H1 (cell line): ENCODE measurements at regions not wholly inside any gene's neighbourhood (a gene's known extent, or its start where the extent isn't known, plus 50 kb on each side); places are given as distances from the start of the nearest gene placed in this dataset.

ENCODE experiments used
- CTCF ChIA-PET: fragments of 300-600 bp; sonication (Branson Sonifier 250); formaldehyde crosslinking; loops from one replicate; lab custom pipeline; 2021; ENCODE audit not compliant: partially characterized antibody; lab: Charles Lee
- POLR2A ChIA-PET: fragments of 300-600 bp; sonication (Branson Sonifier 250); formaldehyde crosslinking; loops from one replicate; lab custom pipeline; 2021; ENCODE audit warnings: inconsistent platforms; ENCODE audit not compliant: partially characterized antibody; lab: Charles Lee
- DNase-seq, 2 experiments: peaks; one replicate each; pipeline versions ENCODE4 v3.0.0 to v3.0.0-alpha.2; 2010 to 2022; ENCODE audit warnings: low spot score in 2 of 2, low read depth in 1 of 2, mixed read lengths in 1 of 2
- FAIRE-seq: peaks from 2 replicates; lab custom pipeline; 2011; peaks lifted over from hg19 to GRCh38; lab: Jason Lieb, UNC
- H2AFZ ChIP-seq: 2 replicates; pipeline ENCODE4 v1.8.1; 2012; ENCODE audit warnings: low read length, inconsistent platforms
- H2AK5ac ChIP-seq: 2 replicates; pipeline ENCODE4 v1.6.1; 2013; ENCODE audit warnings: low read depth, low read length
- H2BK120ac ChIP-seq: replicated peaks from 2 replicates; pipeline ENCODE3; 2013; ENCODE audit warnings: low read depth, low read length, inconsistent platforms
- H2BK12ac ChIP-seq: 2 replicates; pipeline ENCODE4 v1.6.1; 2013; ENCODE audit warnings: low read depth, low read length
- H2BK15ac ChIP-seq: 2 replicates; pipeline ENCODE4 v1.6.1; 2013; ENCODE audit warnings: low read length
- H2BK20ac ChIP-seq: 2 replicates; pipeline ENCODE4 v1.6.1; 2013; ENCODE audit warnings: low read length
- H2BK5ac ChIP-seq: 2 replicates; pipeline ENCODE4 v1.6.1; 2013; ENCODE audit warnings: low read depth, low read length
- H3K14ac ChIP-seq: 2 replicates; pipeline ENCODE4 v1.6.1; 2013; ENCODE audit warnings: inconsistent platforms; ENCODE audit not compliant: insufficient read length
- H3K18ac ChIP-seq: 2 replicates; pipeline ENCODE4 v1.6.1; 2013; ENCODE audit warnings: low read length; ENCODE audit errors: extremely low read depth
- H3K23ac ChIP-seq: 2 replicates; pipeline ENCODE4 v1.6.1; 2013; ENCODE audit warnings: inconsistent platforms; ENCODE audit not compliant: insufficient read length
- H3K23me2 ChIP-seq: 2 replicates; pipeline ENCODE4 v1.6.1; 2013; ENCODE audit warnings: low read depth, low read length
- H3K27ac ChIP-seq: 2 replicates; pipeline ENCODE4 v1.6.1; 2011; ENCODE audit warnings: low read depth, low read length, inconsistent platforms
- H3K27me3 ChIP-seq, 4 experiments: replicated peaks in 1 of 4; 1 replicate in 1 of 4; 2 replicates in 3 of 4; pipeline versions ENCODE4 v1.6.1 to v1.8.1; 2011 to 2013; ENCODE audit warnings: low read length in 3 of 4, mild to moderate bottlenecking in 3 of 4, inconsistent platforms in 2 of 4, mixed read lengths in 2 of 4, moderate library complexity in 1 of 4; ENCODE audit not compliant: control insufficient read depth in 3 of 4, insufficient read depth in 3 of 4; ENCODE audit errors: extremely low read depth in 1 of 4
- H3K36me3 ChIP-seq, 4 experiments: 2 replicates each; pipeline versions ENCODE4 v1.6.1 to v1.8.1; 2011 to 2013; ENCODE audit warnings: mild to moderate bottlenecking in 4 of 4, low read length in 3 of 4, moderate library complexity in 2 of 4, control low read depth in 1 of 4, inconsistent platforms in 1 of 4; ENCODE audit not compliant: insufficient read depth in 4 of 4, control insufficient read depth in 2 of 4
- H3K4ac ChIP-seq: replicated peaks from 2 replicates; pipeline ENCODE3; 2013; ENCODE audit warnings: low read length, low read depth, mixed read lengths, inconsistent platforms; ENCODE audit not compliant: insufficient read length
- H3K4me1 ChIP-seq, 4 experiments: replicated peaks in 1 of 4; 1 replicate in 1 of 4; 2 replicates in 3 of 4; pipeline versions ENCODE4 v1.6.1 to v1.8.1; 2011 to 2013; ENCODE audit warnings: low read length in 3 of 4, inconsistent platforms in 2 of 4, mixed read lengths in 1 of 4; ENCODE audit not compliant: insufficient read depth in 4 of 4, control insufficient read depth in 3 of 4
- H3K4me2 ChIP-seq, 2 experiments: 2 replicates each; pipeline versions ENCODE4 v1.6.1 to v1.8.1; 2011 to 2013; ENCODE audit warnings: low read depth in 2 of 2, low read length in 2 of 2, control low read depth in 1 of 2, inconsistent platforms in 1 of 2, mild to moderate bottlenecking in 1 of 2; ENCODE audit not compliant: insufficient read depth in 1 of 2
- H3K4me3 ChIP-seq, 4 experiments: fragments of 200-600, 300-600 bp in 1 of 4; sonication (generic), shearing (Covaris generic), sonication (Bioruptor Twin) in 1 of 4; 2 replicates each; pipeline versions ENCODE4 v1.5.1 to v1.8.1; 2011 to 2016; ENCODE audit warnings: low read length in 4 of 4, low read depth in 3 of 4, control low read depth in 2 of 4, inconsistent platforms in 2 of 4, mild to moderate bottlenecking in 2 of 4, mixed read lengths in 1 of 4, moderate library complexity in 1 of 4; ENCODE audit not compliant: insufficient read depth in 2 of 4; ENCODE audit errors: extremely low read depth in 1 of 4
- H3K56ac ChIP-seq: replicated peaks from 2 replicates; pipeline ENCODE3; 2013; ENCODE audit warnings: low read depth, mild to moderate bottlenecking, mixed read lengths, low read length, inconsistent platforms; ENCODE audit not compliant: insufficient read length
- H3K79me1 ChIP-seq: 2 replicates; pipeline ENCODE4 v1.6.1; 2013; ENCODE audit warnings: low read depth, low read length, control low read depth
- H3K79me2 ChIP-seq, 2 experiments: 2 replicates each; pipeline versions ENCODE4 v1.6.1 to v1.8.1; 2012 to 2013; ENCODE audit warnings: low read length in 2 of 2, mild to moderate bottlenecking in 2 of 2, inconsistent platforms in 1 of 2; ENCODE audit not compliant: insufficient read depth in 2 of 2, control insufficient read depth in 1 of 2
- H3K9ac ChIP-seq, 4 experiments: replicated peaks in 1 of 4; 1 replicate in 1 of 4; 2 replicates in 3 of 4; pipeline versions ENCODE4 v1.6.1 to v1.8.1; 2011 to 2013; ENCODE audit warnings: low read depth in 3 of 4, low read length in 3 of 4, control low read depth in 2 of 4, mild to moderate bottlenecking in 2 of 4, moderate library complexity in 2 of 4, inconsistent platforms in 1 of 4; ENCODE audit errors: extremely low read depth in 1 of 4
- H3K9me3 ChIP-seq, 2 experiments: 2 replicates each; pipeline versions ENCODE4 v1.6.1 to v1.8.1; 2012 to 2013; ENCODE audit warnings: mild to moderate bottlenecking in 2 of 2, moderate library complexity in 2 of 2, control low read depth in 1 of 2, inconsistent platforms in 1 of 2, low read depth in 1 of 2, low read length in 1 of 2, mixed read lengths in 1 of 2; ENCODE audit not compliant: insufficient read depth in 2 of 2
- H4K20me1 ChIP-seq, 2 experiments: replicated peaks in 1 of 2; 2 replicates each; pipeline versions ENCODE3 to v1.8.1; 2011 to 2013; ENCODE audit warnings: inconsistent platforms in 2 of 2, low read length in 2 of 2, mild to moderate bottlenecking in 1 of 2; ENCODE audit not compliant: insufficient read depth in 2 of 2, control insufficient read depth in 1 of 2
- H4K5ac ChIP-seq: 2 replicates; pipeline ENCODE4 v1.6.1; 2013; ENCODE audit warnings: low read length, low read depth, mixed read lengths, inconsistent platforms; ENCODE audit not compliant: insufficient read length
- H4K8ac ChIP-seq: 2 replicates; pipeline ENCODE4 v1.8.0; 2013; ENCODE audit warnings: mild to moderate bottlenecking, moderate library complexity, low read length, inconsistent platforms; ENCODE audit not compliant: insufficient read depth; ENCODE audit errors: extremely low read depth
- H4K91ac ChIP-seq: replicated peaks from 2 replicates; pipeline ENCODE3; 2013; ENCODE audit warnings: low read length, mixed read lengths, inconsistent platforms; ENCODE audit not compliant: insufficient read length
- CBX8 ChIP-seq: fragments of 300-800, 300-1000 bp; sonication (generic); IDR thresholded peaks from 2 replicates; pipeline ENCODE4 v1.7.1; 2016; ENCODE audit warnings: low read depth, low read length, borderline replicate concordance
- KDM1A ChIP-seq: fragments of 200-600, 300-600 bp; sonication (generic); IDR thresholded peaks from 2 replicates; pipeline ENCODE4 v1.7.1; 2016; ENCODE audit warnings: mild to moderate bottlenecking, low read length, borderline replicate concordance
- MAFK ChIP-seq: IDR thresholded peaks from 2 replicates; pipeline ENCODE4 v1.6.1; 2012; ENCODE audit warnings: low read depth, mild to moderate bottlenecking, improper control_type of control experiment, low read length
- WGBS, 2 experiments: shearing (Covaris generic) in 1 of 2; methylation state at CpG; one replicate each; pipeline versions ENCODE4 v1.1.6 to v1.1.7; 2013 to 2015; ENCODE audit warnings: low lambda C conversion rate in 2 of 2, mixed read lengths in 2 of 2, inconsistent platforms in 1 of 2, low coverage in 1 of 2, missing lambda C conversion rate in 1 of 2; ENCODE audit not compliant: insufficient replicate concordance in 2 of 2, insufficient coverage in 1 of 2, insufficient read length in 1 of 2; ENCODE audit errors: extremely low coverage in 1 of 2, missing lambda C conversion rate in 1 of 2; 5-methylcytosine and 5-hydroxymethylcytosine counted together

DNA sequence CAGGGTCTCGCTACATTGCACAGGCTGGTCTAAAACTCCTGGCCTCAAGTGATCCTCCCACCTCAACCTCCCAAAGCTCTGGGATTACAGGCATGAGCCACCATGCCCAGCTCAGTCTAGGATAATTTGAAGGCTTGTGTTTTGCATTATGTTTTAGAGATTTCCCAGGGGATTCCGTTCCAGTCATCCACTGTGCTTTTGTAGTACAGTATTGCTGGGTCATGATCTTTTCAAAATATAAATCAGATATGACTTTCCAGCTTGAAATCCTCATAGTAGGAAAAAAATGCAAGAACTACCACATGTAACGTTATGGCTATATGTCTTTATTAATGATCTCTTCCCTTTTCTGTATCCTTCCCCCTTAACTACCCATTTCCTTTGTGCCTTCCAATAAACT, 338.1 kb downstream of the PRELID2 start:
- CTCF ChIA-PET: interaction anchor here (1.1 kb wide), 1 partner anchor 15 kb away, joined by 4 read pairs; no protein-coding TSS in a partner anchor

More for the DNA sequence above, 338.1 kb downstream of the PRELID2 start:
- Histone ChIP-seq H4K5ac (no peak overlapping the region), H3K18ac (no peak overlapping the region), H2BK15ac (no peak overlapping the region), H2BK20ac (no peak overlapping the region), H3K4me3 (no peak overlapping the region), H4K8ac (no peak overlapping the region), H2BK5ac (no peak overlapping the region), H2AFZ (no peak overlapping the region), H3K56ac (no peak overlapping the region), H3K79me2 (no peaks in the 10 kb centered on the region), H4K91ac (no peak overlapping the region), H2BK120ac (no peak overlapping the region), H3K27ac (no peak overlapping the region), H3K9ac (no peak overlapping the region), H3K79me1 (no peaks in the 10 kb centered on the region), H3K23me2 (no peaks in the 10 kb centered on the region), H3K4ac (no peak overlapping the region), H2BK12ac (no peak overlapping the region), H3K27me3 (no peaks in the 10 kb centered on the region), H3K14ac (no peak overlapping the region), H2AK5ac (no peak overlapping the region), H3K4me1 (no peaks in the 10 kb centered on the region), H3K4me2 (no peak overlapping the region), H3K36me3 (no peaks in the 10 kb centered on the region), H3K23ac (no peak overlapping the region), H4K20me1 (no peaks in the 10 kb centered on the region), H3K9me3 (no peaks in the 10 kb centered on the region)
- POLR2A ChIA-PET: interaction anchor here (1.1 kb wide), 1 partner anchor 18 kb away, joined by 4 read pairs; no protein-coding TSS in a partner anchor
- no peak for DNase-seq
- no peak for FAIRE-seq
- no peak for TF ChIP-seq MAFK
- no peak for TF ChIP-seq CBX8
- TF ChIP-seq KDM1A: no peak
- 90% methylated on average over 3 of the region's 3 CpGs; no CpG with 5 or more reads in 1 of the 2 experiments for WGBS, 2 experiments
